ENCODE measurements at regions not wholly inside any gene's neighbourhood (a gene's known extent, or its start where the extent isn't known, plus 50 kb on each side); places are given as distances from the start of the nearest gene placed in this dataset.

GRCh38 chr10:90605506-90605905 is 252.3 kb downstream of the HTR7 start:
- TF ChIP-seq, protein P1, sequence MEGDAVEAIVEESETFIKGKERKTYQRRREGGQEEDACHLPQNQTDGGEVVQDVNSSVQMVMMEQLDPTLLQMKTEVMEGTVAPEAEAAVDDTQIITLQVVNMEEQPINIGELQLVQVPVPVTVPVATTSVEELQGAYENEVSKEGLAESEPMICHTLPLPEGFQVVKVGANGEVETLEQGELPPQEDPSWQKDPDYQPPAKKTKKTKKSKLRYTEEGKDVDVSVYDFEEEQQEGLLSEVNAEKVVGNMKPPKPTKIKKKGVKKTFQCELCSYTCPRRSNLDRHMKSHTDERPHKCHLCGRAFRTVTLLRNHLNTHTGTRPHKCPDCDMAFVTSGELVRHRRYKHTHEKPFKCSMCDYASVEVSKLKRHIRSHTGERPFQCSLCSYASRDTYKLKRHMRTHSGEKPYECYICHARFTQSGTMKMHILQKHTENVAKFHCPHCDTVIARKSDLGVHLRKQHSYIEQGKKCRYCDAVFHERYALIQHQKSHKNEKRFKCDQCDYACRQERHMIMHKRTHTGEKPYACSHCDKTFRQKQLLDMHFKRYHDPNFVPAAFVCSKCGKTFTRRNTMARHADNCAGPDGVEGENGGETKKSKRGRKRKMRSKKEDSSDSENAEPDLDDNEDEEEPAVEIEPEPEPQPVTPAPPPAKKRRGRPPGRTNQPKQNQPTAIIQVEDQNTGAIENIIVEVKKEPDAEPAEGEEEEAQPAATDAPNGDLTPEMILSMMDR (IDR thresholded peaks at IDR 0.05; ENCODE audit: unreplicated experiment in 3 of 3): no peak
- H3K9me3 Mint-ChIP-seq: peaks cover 3% of the 10 kb centered on the region
- H3K27me3 Mint-ChIP-seq (ENCODE audit: low read depth): peaks cover 7% of the 10 kb centered on the region
- no peak overlapping the region for H3K27ac Mint-ChIP-seq
- no peak overlapping the region for H3K4me3 Mint-ChIP-seq
- no peaks in the 10 kb centered on the region for H3K4me1 Mint-ChIP-seq
- H3K36me3 Mint-ChIP-seq (ENCODE audit: low read depth): no peaks in the 10 kb centered on the region

GRCh38 chr10:90612276-90612675 is 245.6 kb downstream of the HTR7 start:
- Mint-ChIP-seq H3K9me3 (no peaks in the 10 kb centered on the region), H3K4me3 (no peak overlapping the region), H3K4me1 (no peaks in the 10 kb centered on the region), H3K27me3 (ENCODE audit: low read depth) (peaks cover 7% of the 10 kb centered on the region), H3K36me3 (ENCODE audit: low read depth) (no peaks in the 10 kb centered on the region), H3K27ac (no peak overlapping the region)
- TF ChIP-seq, protein P1 (IDR thresholded peaks at IDR 0.05; ENCODE audit: unreplicated experiment in 3 of 3): no peak

DNA sequence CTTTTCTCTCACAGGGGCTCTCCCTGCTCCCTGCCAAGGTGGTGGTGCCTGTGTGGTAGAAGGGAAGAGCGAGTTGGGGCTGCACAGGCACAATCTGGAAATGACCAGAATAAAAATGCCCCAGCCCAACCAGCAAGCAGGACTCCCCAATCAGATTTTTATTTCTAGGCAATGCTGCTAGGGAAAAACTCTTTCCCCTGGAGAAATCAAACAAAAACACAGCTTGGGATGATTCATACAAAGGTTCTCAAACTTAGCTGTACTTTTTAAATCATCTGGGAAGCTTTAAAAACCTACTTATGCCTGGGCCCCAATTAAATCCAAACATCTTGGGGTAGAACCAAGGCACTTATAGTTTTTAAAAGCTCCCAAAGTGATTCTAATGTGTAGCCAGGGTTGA is 243.2 kb downstream of the HTR7 start:
- TF ChIP-seq, protein P1 (IDR thresholded peaks at IDR 0.05; ENCODE audit: unreplicated experiment in 3 of 3): no peak
- peaks cover 4% of the 10 kb centered on the region for H3K27me3 Mint-ChIP-seq (ENCODE audit: low read depth)
- no peaks in the 10 kb centered on the region for H3K36me3 Mint-ChIP-seq (ENCODE audit: low read depth)
- no peaks in the 10 kb centered on the region for H3K4me1 Mint-ChIP-seq
- no peaks in the 10 kb centered on the region for H3K9me3 Mint-ChIP-seq
- no peak overlapping the region for H3K27ac Mint-ChIP-seq
- no peak overlapping the region for H3K4me3 Mint-ChIP-seq

DNA sequence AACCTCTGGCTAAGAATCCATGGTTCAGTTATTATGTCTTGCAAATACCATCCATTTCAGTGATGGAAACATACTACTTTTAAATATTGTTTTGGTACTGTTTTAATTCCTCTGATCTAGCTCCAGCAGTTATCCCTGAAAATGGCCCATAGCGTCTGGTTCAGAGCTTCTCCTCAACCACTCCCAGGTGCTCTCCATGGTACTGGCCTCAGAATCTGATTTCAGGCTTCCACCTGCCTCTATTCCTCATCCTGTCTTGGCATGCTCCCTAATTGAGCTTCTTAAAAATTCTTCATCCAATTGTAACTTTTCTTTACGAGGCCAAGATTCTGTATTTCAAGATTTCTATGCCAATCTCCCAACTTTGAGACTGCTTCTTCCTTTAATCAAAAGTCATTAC is 236.3 kb downstream of the HTR7 start:
- Mint-ChIP-seq H3K27me3 (ENCODE audit: low read depth) (peaks cover 4% of the 10 kb centered on the region), H3K4me3 (no peak overlapping the region), H3K27ac (no peak overlapping the region), H3K4me1 (no peaks in the 10 kb centered on the region), H3K9me3 (no peaks in the 10 kb centered on the region), H3K36me3 (ENCODE audit: low read depth) (no peaks in the 10 kb centered on the region)
- TF ChIP-seq, protein P1 (IDR thresholded peaks at IDR 0.05; ENCODE audit: unreplicated experiment in 3 of 3): no peak

DNA sequence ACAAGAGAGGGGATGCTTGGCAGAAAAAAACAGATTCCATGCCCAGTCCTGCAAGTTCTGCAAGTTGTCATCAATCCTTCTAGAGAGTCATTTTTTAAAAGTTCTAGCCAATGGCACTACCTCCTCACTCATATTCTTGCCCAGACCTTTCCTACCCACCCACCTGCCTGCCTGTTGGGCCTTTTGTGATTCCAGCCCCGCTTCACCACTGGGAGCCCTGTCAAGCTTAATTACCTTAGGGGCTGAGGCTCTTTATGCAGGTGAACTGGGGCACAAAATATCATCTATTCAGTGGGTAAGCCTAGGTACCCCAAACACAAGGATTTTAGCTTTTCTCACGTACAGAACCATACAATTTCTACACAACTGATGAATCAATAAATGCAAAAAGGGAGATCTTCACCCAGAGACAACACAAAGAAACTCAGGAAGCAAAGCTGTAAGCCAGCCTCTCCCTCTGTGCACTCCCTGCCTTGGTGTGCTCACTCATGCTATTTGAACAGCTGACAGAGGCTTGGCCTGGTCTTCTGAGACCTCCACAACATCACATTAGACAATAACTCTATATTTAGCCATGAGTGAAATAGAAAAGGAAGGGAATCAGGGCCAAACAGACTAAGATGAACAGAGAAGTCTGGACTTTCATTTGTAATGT is 222.6 kb downstream of the HTR7 start:
- no peaks in the 10 kb centered on the region for H3K9me3 Mint-ChIP-seq
- no peak overlapping the region for H3K4me3 Mint-ChIP-seq
- no peaks in the 10 kb centered on the region for H3K4me1 Mint-ChIP-seq
- no peaks in the 10 kb centered on the region for H3K27me3 Mint-ChIP-seq (ENCODE audit: low read depth)
- no peaks in the 10 kb centered on the region for H3K36me3 Mint-ChIP-seq (ENCODE audit: low read depth)
- no peak overlapping the region for H3K27ac Mint-ChIP-seq
- TF ChIP-seq, protein P1 (IDR thresholded peaks at IDR 0.05; ENCODE audit: unreplicated experiment in 3 of 3): no peak

DNA sequence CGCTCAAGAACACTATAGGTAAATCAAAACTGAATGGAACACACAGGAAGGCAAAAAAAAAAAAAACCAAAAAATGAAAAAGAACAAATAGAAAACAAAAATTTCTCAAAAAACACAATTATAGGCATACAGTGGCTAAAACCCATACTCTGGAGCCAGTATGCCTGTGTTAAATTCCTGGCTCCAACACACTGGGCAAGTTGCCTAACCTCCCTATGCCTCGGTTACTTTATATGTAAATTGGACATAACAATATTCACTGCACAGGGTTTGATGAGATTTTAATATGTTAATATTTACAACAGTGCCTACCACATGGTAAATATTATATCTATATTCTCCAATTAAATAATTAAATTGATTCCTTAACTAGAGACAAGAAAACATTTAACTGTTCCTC is 217.1 kb downstream of the HTR7 start:
- Mint-ChIP-seq H3K4me1 (no peaks in the 10 kb centered on the region), H3K36me3 (ENCODE audit: low read depth) (no peaks in the 10 kb centered on the region), H3K9me3 (no peaks in the 10 kb centered on the region), H3K4me3 (no peak overlapping the region), H3K27ac (no peak overlapping the region), H3K27me3 (ENCODE audit: low read depth) (no peaks in the 10 kb centered on the region)
- TF ChIP-seq, protein P1 (IDR thresholded peaks at IDR 0.05; ENCODE audit: unreplicated experiment in 3 of 3): no peak
